ENCODE measurements at regions not wholly inside any gene's neighbourhood (a gene's known extent, or its start where the extent isn't known, plus 50 kb on each side); places are given as distances from the start of the nearest gene placed in this dataset.

- DNase-seq = no peak
Measured at GRCh38 chr14:101004954-101005353, 101.4 kb upstream of the RTL1 start.

- DNase-seq = no peak
Measured at GRCh38 chr14:101005447-101005846, 101.9 kb upstream of the RTL1 start.

GRCh38 chr14:101006008-101006407 is 102.5 kb upstream of the RTL1 start:
- no peak for DNase-seq

GRCh38 chr14:101007004-101007614 is 103.6 kb upstream of the RTL1 start:
- DNase-seq = no peak

- no peak for DNase-seq
Measured at GRCh38 chr14:101007765-101008164, 104.2 kb upstream of the RTL1 start.

GRCh38 chr14:101008196-101008595 is 104.7 kb upstream of the RTL1 start:
- no peak for DNase-seq

- no peak for DNase-seq
Measured at GRCh38 chr14:101008631-101009336, 105.3 kb upstream of the RTL1 start.

- no peak for DNase-seq
Measured at GRCh38 chr14:101009531-101009930, 106.0 kb upstream of the RTL1 start.

DNA sequence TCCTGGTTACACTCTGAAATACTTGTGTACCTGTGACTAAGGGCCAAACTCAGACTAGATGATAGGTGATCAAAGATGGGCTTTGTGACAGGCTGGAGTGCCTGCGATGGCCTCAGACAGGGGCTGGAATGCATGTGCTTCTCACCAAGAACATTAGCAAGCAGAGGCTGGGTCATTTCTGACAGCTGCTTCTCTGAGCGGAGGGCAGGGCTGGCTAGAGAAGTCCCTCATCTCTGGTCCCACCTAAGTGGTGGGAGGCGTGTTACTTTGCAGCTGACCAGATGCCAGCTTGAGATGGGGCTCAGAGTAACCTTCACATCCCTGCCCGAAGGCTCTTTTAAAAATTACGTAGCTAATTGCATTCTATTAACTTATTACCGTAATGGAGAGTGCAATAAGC is 106.8 kb upstream of the RTL1 start:
- DNase-seq = no peak

GRCh38 chr14:101010835-101011234 is 107.3 kb upstream of the RTL1 start:
- no peak for DNase-seq

DNA sequence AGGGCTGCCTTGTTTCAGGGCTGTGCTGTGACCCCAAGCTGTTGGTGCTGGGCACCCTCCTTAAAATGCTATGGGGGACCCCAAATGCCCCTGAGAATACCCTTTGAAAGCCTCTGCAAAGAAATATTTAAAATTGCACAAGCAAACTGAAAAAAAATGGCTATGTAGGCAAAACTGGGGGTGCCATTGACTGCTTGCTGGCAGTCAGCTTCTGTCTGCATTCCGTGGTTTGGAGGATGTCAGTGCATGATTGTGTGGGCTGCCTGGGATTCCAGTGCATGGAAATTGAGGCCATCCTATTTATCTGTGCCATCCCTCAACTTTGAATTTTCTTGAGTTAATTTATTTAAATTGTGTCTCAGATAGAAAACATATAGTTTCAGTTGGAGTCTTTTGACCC is 113.7 kb upstream of the RTL1 start:
- no peak for DNase-seq

DNA sequence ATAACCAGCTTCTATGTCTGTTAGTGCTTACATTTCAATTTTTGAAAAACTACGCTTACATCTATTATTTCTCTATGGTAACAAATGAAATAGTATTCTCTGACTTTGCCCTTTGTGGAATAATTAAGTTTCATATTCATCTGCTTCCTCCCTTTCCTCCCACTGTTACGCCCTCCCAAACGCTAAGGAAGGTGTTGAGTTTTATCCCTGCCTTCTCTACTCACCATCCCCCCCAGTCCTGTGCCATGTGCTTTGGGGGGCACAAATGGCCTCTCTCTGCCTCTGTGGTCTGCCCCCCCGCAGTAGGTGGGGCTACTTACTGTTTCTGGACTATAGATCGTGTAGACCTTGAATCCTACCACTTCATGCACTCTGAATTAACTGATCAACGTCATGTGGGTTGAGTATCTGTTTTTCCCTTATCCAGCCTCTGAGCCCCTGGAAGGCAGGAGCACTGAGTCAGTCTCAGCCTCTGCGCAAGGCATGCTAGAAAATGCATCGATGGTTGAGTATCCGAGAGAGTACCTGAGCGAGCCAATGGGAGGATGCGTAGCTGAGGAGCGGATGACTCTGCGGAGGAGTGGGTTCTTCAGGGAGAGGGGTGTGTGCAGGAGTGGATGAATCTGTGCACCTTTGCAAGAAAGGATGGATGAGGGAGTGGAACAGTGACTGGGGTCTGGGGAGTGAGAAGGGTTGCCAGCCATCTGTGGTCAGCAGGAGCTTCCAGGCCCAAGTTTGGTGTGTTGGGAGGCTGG is 114.5 kb upstream of the RTL1 start:
- no peak for DNase-seq

DNA sequence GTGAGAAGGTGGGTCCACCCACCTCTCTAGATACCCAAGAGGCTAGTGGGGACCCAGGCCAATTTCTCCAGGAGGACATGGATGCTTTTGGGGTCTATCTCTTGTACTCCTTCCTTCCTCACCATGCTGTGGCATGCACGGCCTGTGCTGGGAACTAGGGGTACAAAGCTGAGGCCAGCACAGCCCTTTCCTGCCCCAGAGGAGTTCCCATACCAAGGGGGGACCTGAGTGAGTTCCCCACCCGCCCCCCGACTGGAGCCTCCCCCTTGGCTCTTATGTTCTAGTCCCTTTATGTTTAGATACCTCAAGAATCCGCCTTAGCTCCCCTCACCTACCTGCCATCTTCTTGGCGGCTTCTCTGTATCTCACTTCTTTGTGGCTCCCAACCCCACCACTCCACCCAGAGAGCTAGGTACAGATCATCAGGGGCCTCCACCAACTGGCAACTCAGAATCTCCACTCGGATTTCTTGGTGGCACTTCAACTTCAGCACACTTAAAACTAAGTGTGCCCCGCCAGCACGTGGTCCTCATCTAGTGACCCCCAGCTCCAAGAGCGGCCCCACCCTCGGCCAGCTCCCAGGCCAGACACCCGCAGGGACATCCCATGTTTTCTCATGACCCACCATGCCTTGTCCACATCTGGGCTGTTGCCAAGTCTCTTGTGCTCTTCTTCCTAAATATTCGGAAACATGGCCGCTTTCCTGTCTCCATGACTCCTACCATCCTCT is 115.2 kb upstream of the RTL1 start:
- no peak for DNase-seq

GRCh38 chr14:101019541-101019940 is 116.0 kb upstream of the RTL1 start:
- DNase-seq = no peak

- no peak for DNase-seq
Measured at GRCh38 chr14:101019990-101020710, 116.6 kb upstream of the RTL1 start.

GRCh38 chr14:101020834-101021370 is 117.4 kb upstream of the RTL1 start:
- DNase-seq = no peak

- no peak for DNase-seq
Measured at GRCh38 chr14:101022121-101022520, 118.6 kb upstream of the RTL1 start.

- no peak for DNase-seq
Measured at GRCh38 chr14:101022916-101023435, 119.5 kb upstream of the RTL1 start.

- DNase-seq = no peak
Measured at GRCh38 chr14:101024686-101025085, 121.2 kb upstream of the RTL1 start.

DNA sequence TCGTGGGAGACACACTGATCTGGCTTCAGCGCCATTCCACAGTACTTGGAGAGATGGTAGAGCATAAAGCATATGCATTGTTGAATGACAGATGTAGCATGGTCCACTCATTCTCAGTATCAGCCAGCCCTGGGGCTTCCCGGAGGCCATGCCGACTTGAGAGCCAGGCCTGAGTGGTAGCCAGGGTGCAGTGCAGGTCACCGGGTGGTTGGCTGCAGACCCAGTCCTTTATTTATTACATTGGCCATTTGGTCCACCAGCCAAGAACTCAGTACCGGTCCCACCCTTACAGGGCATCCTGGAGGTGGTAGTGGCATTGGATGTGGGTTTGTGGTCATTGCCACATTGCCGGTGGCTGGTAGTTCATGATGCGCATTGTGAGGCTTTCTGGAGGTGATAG is 121.6 kb upstream of the RTL1 start:
- DNase-seq = no peak

DNA sequence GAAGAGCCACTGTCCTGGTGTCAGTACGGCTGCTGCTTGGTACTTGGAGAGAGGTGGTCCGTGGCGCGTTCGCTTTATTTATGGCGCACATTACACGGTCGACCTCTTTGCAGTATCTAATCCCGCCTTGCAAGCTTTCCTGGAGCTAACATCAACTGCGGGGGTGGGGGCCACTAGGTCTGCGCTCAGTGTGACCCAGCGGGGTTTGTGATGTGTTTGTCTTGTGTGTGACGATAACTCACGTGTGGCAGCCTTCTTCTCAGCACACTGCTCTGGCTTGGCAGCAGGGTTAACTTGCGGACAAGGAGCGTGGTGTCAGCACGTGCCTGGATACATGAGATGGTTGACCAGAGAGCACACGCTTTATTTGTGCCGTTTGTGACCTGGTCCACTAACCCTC is 122.2 kb upstream of the RTL1 start:
- no peak for DNase-seq

- no peak for DNase-seq
Measured at GRCh38 chr14:101026341-101026740, 122.8 kb upstream of the RTL1 start.
